NCI-H345 treated with DMSO at 0.1 percent for 48 hours (cell line): ENCODE measurements at regions not wholly inside any gene's neighbourhood (a gene's known extent, or its start where the extent isn't known, plus 50 kb on each side); places are given as distances from the start of the nearest gene placed in this dataset.
"Not testable (repeated sequence)": the region's sequence is repeated elsewhere in the genome, so short reads cannot be mapped to it uniquely, and the experiment has no call there.

ENCODE experiments used
- DNase-seq: peaks from one replicate; lab custom pipeline; 2025; ENCODE audit not compliant: unreplicated experiment; lab: John Stamatoyannopoulos, UW

GRCh38 chr22:25348996-25349395 is 129.6 kb downstream of the CRYBB2 start:
- not testable (repeated sequence) for DNase-seq

GRCh38 chr22:25350551-25350971 is 131.1 kb downstream of the CRYBB2 start:
- no peak for DNase-seq

- DNase-seq: no peak
Measured at GRCh38 chr22:25351631-25352293, 132.3 kb downstream of the CRYBB2 start.

GRCh38 chr22:25352294-25352680 is 132.8 kb downstream of the CRYBB2 start:
- no peak for DNase-seq

- no peak for DNase-seq
Measured at GRCh38 chr22:25353516-25354445, 134.3 kb downstream of the CRYBB2 start.

- no peak for DNase-seq
Measured at GRCh38 chr22:25354456-25354855, 135.0 kb downstream of the CRYBB2 start.

- no peak for DNase-seq
Measured at GRCh38 chr22:25357132-25357455, 137.7 kb downstream of the CRYBB2 start.

GRCh38 chr22:25357606-25358420 is 138.4 kb downstream of the CRYBB2 start:
- DNase-seq: no peak

GRCh38 chr22:25358421-25359170 is 139.2 kb downstream of the CRYBB2 start:
- DNase-seq: no peak

GRCh38 chr22:25359601-25360261 is 140.3 kb downstream of the CRYBB2 start:
- no peak for DNase-seq

GRCh38 chr22:25360411-25360810 is 141.0 kb downstream of the CRYBB2 start:
- DNase-seq: no peak

- DNase-seq: no peak
Measured at GRCh38 chr22:25360891-25361645, 141.6 kb downstream of the CRYBB2 start.

- no peak for DNase-seq
Measured at GRCh38 chr22:25361899-25362214, 142.4 kb downstream of the CRYBB2 start.

GRCh38 chr22:25362215-25362882 is 142.9 kb downstream of the CRYBB2 start:
- DNase-seq: no peak

GRCh38 chr22:25362883-25363240 is 143.4 kb downstream of the CRYBB2 start:
- no peak for DNase-seq

- DNase-seq: no peak
Measured at GRCh38 chr22:25363474-25363873, 144.0 kb downstream of the CRYBB2 start.

GRCh38 chr22:25364281-25364680 is 144.8 kb downstream of the CRYBB2 start:
- no peak for DNase-seq

- DNase-seq: no peak
Measured at GRCh38 chr22:25364736-25365241, 145.3 kb downstream of the CRYBB2 start.
